Muscle layer of duodenum (tissue), 2 donors: ENCODE measurements at regions not wholly inside any gene's neighbourhood (a gene's known extent, or its start where the extent isn't known, plus 50 kb on each side); places are given as distances from the start of the nearest gene placed in this dataset.

Experiments
- H3K27ac ChIP-seq: one replicate; pipeline ENCODE4 v1.7.0; 2013; ENCODE audit warnings: mild to moderate bottlenecking, low read length
- H3K27me3 ChIP-seq: one replicate; pipeline ENCODE4 v1.7.0; 2013; ENCODE audit warnings: low read depth, mild to moderate bottlenecking, control low read depth, low read length
- H3K36me3 ChIP-seq, 2 donors: one replicate each; pipeline ENCODE4 v1.7.0; 2013; ENCODE audit warnings: low read length in 2 of 2, control low read depth in 1 of 2, mild to moderate bottlenecking in 1 of 2; ENCODE audit not compliant: insufficient read depth in 2 of 2, control insufficient read depth in 1 of 2
- H3K4me1 ChIP-seq, 2 donors: one replicate each; pipeline ENCODE4 v1.7.0; 2013; ENCODE audit warnings: low read length in 2 of 2, mild to moderate bottlenecking in 2 of 2, control low read depth in 1 of 2, moderate library complexity in 1 of 2; ENCODE audit not compliant: insufficient read depth in 2 of 2, control insufficient read depth in 1 of 2
- H3K4me3 ChIP-seq, 2 donors: one replicate each; pipeline ENCODE4 v1.7.0; 2013; ENCODE audit warnings: low read length in 2 of 2, low read depth in 1 of 2, mild to moderate bottlenecking in 1 of 2
- H3K9me3 ChIP-seq, 2 donors: one replicate each; pipeline ENCODE4 v1.7.0; 2013; ENCODE audit warnings: low read length in 2 of 2, control low read depth in 1 of 2, mild to moderate bottlenecking in 1 of 2; ENCODE audit not compliant: control insufficient read depth in 1 of 2
- donor health status: healthy.

DNA sequence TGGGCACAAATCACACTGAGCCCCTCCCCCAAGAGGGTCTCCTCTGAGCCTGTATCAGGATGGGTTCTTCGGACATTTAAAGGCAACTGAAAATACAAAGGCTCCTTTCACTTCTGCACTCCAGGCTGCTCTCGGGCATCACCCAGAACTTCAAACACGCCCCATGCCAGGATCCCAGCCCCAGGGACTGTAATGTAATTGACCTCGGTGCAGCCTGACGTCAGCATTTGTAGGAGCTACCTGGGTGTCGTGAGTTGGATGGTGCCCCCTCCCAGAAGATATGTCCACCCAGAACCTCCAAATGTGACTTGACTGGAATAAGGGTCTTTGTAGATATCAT lies 95.2 kb downstream of the PSMG1 start:
- Histone ChIP-seq H3K4me1 (peaks cover 0 to under 1% of the 10 kb centered on the region in 2 donors), H3K27ac (peak overlapping the region; percentile 16), H3K27me3 (no peaks in the 10 kb centered on the region)

DNA sequence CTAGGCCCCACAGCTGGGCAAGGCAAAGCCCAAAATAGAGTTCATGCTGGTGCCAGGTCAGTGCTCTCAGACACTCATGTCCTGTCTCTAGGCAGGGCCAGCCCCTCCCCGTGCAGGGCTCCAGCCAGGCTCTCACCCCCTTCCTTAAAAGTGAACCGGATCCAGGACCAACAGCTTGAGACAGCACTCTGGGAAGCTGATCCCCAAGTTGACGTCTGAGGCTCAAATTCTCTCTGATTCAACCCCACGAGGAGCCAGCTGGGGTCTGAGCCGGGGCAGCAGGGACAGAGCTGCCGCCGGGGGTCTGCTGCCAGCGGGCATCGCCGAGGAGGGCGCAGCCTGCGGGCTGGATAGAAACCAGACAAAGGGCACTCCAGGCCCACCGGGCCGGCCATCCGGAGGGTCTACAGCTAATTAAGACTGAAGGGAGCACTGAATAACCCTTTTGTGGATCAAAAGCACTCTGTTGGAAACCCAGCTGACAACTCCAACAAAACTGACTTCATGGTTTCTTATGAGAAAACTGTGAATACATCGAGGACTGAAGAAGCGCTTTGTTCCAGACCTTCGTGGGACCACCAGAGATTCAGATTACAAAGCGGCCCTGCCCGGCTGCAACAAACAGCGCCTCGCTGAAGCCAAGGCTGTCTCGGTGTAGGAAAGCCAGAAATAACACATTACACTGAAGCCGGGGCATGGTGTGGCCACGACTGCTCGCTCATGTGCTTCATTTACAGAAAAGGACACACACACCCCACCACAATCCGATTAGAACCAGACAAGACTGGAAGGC lies 95.8 kb downstream of the PSMG1 start:
- Histone ChIP-seq H3K36me3 (no peaks in the 10 kb centered on the region), H3K4me3 (no peak overlapping the region), H3K4me1 (peaks cover 0 to 3% of the 10 kb centered on the region in 2 donors), H3K9me3 (no peaks in the 10 kb centered on the region), H3K27ac (peak overlapping the region; percentile 16), H3K27me3 (no peaks in the 10 kb centered on the region)

More for the DNA sequence above, 95.2 kb downstream of the PSMG1 start:
- no peak overlapping the region for H3K4me3 ChIP-seq
- no peaks in the 10 kb centered on the region for H3K36me3 ChIP-seq
- H3K9me3 ChIP-seq = no peaks in the 10 kb centered on the region

DNA sequence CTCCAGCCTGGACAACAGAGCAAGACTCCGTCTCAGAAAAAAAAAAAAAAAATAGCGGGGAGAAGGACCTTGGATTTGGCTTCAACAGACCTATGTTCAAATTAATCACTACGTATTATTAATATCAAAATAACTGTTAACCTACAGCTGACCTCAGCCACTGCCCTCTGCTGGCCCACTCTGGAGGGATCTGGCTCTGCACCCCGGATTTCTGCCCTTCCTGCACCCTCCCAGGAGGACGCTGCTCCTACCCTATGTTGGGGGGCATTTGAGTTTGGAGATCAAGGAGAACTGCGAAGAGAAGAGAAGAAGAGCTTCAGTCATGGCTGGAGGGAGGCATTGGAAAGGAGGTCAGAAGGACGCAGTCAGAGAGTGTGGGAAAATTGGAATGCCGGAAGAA lies 96.7 kb downstream of the PSMG1 start:
- H3K9me3 ChIP-seq = no peaks in the 10 kb centered on the region
- H3K27ac ChIP-seq = no peak overlapping the region
- H3K4me3 ChIP-seq = no peak overlapping the region
- H3K36me3 ChIP-seq = no peaks in the 10 kb centered on the region
- H3K27me3 ChIP-seq = no peaks in the 10 kb centered on the region
- peaks cover 0 to 3% of the 10 kb centered on the region in 2 donors for H3K4me1 ChIP-seq

DNA sequence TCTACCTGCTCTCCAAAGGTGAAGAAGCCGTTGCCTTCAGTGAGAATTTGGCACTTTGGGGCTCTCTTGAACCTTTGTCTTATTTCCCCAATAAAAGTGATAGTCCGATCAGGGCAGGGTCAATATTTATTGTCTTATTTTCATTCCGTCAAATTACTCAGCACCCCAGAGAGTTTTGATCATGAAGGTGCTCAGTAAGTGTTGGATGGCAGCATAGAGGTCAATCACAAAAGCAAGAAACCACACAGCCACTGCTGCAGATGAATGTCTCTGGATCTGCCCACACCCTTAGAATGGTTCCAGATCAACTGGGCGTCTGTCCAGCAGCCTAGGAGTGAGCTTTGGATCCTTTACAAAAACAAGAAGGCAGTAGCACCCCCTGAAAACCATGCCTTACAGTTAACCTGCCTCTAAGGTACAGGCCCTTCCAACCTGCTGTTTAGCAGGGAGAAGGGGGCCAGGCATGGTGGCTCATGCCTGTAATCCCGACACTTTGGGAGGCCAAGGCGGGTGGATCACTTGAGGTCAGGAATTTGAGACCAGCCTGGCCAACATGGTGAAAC lies 97.3 kb downstream of the PSMG1 start:
- Histone ChIP-seq H3K27me3 (no peaks in the 10 kb centered on the region), H3K4me3 (no peak overlapping the region), H3K4me1 (peaks cover 0 to 3% of the 10 kb centered on the region in 2 donors), H3K27ac (no peak overlapping the region), H3K36me3 (no peaks in the 10 kb centered on the region), H3K9me3 (no peaks in the 10 kb centered on the region)

DNA sequence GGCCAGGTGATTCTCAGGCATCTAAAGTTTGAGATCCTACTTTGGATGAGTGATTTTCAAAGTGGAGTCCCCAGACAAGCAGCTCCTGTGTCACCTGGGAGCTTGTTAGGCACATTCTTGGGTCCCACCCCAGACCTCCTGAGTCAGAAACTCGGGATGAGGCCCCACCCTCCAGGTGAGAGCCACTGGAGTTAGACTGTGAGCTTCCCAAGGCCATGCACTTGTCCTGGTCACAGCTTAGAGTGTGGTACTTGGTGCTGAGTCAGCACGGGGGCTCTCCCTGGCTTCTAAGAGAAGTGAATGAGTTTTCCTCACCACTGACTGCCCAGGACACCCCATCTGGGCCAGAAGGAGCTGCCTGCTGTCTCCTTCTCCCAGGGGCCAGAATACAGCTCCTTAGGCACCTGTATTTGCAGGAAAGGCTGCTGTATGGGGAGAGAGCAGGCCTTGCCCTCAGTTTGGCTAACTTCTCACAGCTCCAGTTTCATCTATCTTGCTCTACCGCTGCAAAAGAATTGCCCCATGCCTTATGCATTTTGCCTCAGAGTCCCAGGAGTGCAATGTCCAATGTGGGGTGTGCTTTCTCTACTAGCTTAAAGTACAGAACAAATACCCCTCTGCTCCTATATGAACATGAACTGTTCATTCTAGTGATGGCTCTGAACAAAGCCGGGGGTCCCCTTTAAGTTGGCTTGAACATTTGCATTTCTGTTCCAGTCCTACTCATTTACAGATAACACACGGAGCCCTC lies 98.1 kb downstream of the PSMG1 start:
- no peaks in the 10 kb centered on the region for H3K27me3 ChIP-seq
- peaks cover 0 to 3% of the 10 kb centered on the region in 2 donors for H3K4me1 ChIP-seq
- no peaks in the 10 kb centered on the region for H3K36me3 ChIP-seq
- H3K4me3 ChIP-seq = no peak overlapping the region
- H3K9me3 ChIP-seq = no peaks in the 10 kb centered on the region
- no peak overlapping the region for H3K27ac ChIP-seq

DNA sequence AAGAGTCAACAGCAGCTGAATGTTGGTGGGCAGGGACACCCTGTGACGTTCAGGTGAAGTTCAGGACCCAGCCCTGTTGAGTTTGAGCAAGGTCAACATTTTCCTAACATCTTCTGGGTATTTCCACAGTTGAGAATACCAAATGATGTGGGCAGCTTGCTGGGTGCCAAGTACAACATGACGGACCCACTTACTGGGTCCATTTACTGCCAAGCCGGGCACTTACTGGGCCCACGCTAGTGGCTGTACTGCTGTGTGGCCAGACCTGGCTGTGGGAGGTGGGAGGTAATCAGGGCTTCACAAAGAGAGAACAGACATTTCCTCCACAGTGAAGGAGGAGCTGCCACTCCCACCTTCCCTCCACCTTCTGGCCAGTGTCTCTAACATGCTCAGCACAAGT lies 99.2 kb downstream of the PSMG1 start:
- Histone ChIP-seq H3K4me3 (no peak overlapping the region), H3K9me3 (no peaks in the 10 kb centered on the region), H3K4me1 (peaks cover 0 to 3% of the 10 kb centered on the region in 2 donors), H3K27me3 (no peaks in the 10 kb centered on the region), H3K36me3 (no peaks in the 10 kb centered on the region), H3K27ac (no peak overlapping the region)

DNA sequence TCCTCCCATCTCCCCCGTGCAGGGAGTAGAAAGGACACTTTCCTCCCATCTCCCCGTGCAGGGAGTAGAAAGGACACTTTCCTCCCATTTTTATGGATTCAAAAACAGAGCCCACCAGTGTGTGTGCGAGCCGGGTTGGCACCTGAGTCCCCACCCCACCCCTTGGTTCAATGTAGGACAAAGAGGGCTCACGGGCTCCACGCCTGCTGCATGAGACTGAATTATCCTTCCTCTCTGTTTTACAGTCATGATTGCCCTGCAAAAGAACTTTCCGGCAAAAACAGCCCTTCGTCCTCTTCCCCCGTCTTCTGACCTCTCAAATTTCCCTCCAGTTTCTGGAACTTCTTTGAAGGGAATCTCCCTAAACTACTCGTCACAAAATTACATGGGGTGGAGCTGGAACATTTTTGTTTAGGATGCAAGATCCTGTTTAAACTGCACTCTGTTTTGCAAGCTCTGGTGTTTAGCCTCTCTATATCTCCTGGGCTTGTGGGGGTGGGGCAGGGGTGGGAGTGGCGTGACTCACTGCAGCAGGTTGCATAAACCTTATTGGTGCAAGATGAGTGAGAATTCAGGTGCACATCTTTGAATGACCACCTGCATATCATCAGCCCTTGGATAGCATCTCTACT lies 99.8 kb downstream of the PSMG1 start:
- H3K9me3 ChIP-seq = no peaks in the 10 kb centered on the region
- H3K4me3 ChIP-seq = no peak overlapping the region
- no peaks in the 10 kb centered on the region for H3K36me3 ChIP-seq
- no peak overlapping the region for H3K27ac ChIP-seq
- H3K4me1 ChIP-seq = peaks cover 0 to 3% of the 10 kb centered on the region in 2 donors
- no peaks in the 10 kb centered on the region for H3K27me3 ChIP-seq

DNA sequence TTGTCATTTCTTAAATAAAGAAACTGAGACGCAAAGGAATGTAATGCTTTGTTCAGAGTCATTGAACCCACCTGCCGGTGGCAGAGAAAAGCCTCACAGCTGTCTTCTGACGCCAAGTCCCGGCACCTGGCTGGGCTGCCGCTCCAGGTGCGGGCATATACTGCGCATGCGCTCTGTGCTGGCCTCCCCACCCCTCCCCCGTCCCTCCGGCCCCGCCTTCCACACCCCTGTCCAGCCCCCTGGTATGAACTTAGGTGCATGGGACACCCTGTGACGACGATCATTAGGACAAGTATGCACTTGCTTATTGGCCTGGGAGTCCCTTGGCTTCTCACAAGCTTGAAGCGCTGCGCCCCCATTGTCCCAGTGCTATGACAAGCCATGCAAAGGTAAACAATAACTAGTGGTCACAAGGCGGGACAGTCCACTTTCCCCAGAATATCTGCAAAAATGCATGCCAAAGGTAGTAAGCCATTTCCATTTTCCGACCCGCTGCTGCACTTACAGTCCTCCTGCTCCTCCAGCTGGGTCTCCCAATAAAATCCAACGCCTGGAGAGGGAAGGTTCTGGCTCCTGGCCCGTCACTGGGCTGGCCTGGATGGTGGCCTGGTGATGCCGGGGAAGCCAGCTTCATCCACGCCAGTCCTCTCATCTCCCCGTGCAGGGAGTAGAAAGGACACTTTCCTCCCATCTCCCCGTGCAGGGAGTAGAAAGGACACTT lies 100.4 kb downstream of the PSMG1 start:
- Histone ChIP-seq H3K4me3 (no peak overlapping the region), H3K4me1 (peaks cover 0 to 3% of the 10 kb centered on the region in 2 donors), H3K27me3 (no peaks in the 10 kb centered on the region), H3K9me3 (no peaks in the 10 kb centered on the region), H3K27ac (no peak overlapping the region), H3K36me3 (no peaks in the 10 kb centered on the region)

DNA sequence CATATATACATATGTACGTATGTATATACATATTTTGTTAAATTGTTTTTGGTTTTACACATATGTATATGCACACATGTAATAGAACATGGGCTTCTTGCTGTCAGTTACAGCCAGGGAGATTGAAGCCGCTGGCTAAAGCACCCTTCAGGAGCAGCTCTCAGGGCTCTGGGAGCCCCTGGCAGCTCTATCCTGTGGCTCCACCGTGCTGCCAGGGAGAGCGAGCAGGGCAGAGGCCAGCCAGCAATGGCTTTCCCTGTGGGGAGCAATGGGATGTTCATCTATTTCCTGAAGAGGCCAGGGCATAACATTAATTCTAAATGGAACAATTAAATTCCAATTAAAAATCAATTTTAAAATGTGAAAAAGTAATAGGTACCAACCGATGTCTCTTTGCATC lies 102.9 kb downstream of the PSMG1 start:
- H3K4me3 ChIP-seq = no peak overlapping the region

DNA sequence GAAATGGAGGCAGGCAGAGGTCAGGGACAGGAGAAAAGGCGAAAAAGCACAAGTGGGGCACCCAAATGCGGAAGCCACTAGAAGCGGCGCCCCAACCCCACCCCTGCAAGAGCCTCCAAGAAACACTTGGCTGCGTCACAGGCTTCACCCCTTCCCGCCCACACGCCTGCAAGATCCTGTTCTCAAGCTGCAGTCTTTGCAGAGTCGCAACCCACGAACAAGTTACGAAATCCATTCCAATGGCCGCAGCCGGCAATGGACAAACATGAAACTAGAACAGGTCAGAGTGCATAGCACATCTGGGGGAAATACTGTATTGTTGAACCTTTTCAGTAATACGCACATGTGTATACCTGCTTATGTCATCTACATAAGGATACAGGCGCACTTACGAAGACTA lies 103.6 kb downstream of the PSMG1 start:
- Histone ChIP-seq H3K27ac (no peak overlapping the region), H3K9me3 (no peaks in the 10 kb centered on the region), H3K4me1 (peaks cover 0 to 3% of the 10 kb centered on the region in 2 donors), H3K36me3 (no peaks in the 10 kb centered on the region), H3K27me3 (no peaks in the 10 kb centered on the region), H3K4me3 (no peak overlapping the region)

More for the DNA sequence above, 102.9 kb downstream of the PSMG1 start:
- no peak overlapping the region for H3K27ac ChIP-seq
- H3K9me3 ChIP-seq = no peaks in the 10 kb centered on the region
- peaks cover 0 to 3% of the 10 kb centered on the region in 2 donors for H3K4me1 ChIP-seq
- H3K27me3 ChIP-seq = no peaks in the 10 kb centered on the region
- H3K36me3 ChIP-seq = no peaks in the 10 kb centered on the region
